ENCODE measurements at regions not wholly inside any gene's neighbourhood (a gene's known extent, or its start where the extent isn't known, plus 50 kb on each side); places are given as distances from the start of the nearest gene placed in this dataset.
"Not testable (repeated sequence)": the region's sequence is repeated elsewhere in the genome, so short reads cannot be mapped to it uniquely, and the experiment has no call there.

DNA sequence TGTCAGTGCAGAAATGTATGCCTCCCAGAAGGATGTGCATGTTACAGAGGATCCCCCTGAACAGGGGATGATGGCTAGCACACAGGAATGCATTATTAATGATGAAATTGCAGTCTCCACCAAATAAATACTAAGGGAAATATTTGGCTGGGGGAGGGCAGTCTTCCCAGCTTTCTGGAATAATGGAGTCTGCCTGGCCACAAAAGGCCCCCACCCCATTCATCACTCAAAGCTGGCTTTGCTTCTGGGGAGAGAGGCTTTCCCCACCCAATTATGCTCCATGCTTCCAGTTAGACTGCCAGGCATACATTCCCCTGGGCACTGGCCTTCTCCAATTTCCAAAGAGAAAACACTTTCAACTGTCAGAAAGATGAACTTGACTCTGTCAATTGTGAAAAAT lies 302.7 kb downstream of the SIPA1L2 start:
- intact Hi-C loops (cut with micrococcal nuclease): no loop called here

DNA sequence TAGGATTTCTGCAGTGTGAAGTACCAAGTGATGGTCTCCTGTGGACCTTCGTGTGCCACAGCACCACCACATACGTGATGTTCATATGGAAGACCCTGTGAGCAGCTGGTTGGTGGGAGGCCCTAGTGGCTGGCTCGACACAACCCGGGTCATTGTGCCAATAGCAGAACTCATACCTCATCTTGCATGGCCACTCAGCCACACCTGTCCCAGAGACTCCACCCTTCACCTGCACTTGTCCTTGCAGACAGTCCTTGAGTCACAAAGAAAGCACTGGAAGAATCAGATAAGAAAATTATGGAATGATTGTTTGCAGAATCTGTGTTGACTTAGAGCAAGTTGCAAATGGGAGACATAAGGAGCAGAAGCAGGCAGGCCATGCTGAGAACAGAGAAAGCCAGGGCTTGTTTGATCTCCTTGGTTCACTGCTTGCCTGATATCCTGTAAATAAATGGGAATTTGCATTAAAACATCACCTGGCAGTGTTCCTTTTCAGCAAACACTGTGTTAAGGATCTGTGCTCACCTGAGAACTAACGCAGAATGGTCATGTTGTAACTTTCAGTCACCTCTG lies 307.7 kb downstream of the SIPA1L2 start:
- intact Hi-C loops (cut with micrococcal nuclease): no loop called here

DNA sequence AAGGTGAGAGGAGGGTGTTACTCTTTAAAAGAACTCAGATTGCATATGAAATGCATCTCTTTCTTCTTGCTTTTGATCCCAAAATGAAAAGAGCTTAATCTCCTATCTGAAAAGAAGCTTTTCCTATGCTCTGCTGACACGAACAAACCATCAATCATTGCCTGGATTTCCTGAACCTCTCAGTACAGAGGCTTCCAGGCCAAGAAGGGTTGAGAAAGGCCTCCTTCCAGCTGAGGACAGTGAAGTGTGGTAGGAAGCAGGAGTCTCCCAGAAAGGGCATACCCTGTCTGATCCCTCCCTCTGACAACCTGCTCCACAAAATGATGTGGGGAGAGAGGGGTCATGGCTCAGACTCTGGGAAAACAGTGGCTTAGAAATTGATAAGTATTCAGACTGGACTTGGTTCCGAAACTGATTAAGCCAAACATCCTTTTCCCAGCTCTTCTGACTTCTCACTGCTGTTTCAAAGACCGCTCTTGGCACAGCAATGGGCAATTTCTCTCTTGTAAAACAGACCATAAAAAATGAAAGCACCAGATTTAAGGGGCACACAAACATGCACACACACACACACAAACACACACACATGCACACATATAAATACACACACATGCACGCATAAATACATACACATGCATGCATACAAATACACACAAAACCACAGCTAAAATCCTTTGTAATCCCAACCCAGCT lies 310.3 kb downstream of the SIPA1L2 start:
- intact Hi-C loops (cut with micrococcal nuclease): no loop called here

DNA sequence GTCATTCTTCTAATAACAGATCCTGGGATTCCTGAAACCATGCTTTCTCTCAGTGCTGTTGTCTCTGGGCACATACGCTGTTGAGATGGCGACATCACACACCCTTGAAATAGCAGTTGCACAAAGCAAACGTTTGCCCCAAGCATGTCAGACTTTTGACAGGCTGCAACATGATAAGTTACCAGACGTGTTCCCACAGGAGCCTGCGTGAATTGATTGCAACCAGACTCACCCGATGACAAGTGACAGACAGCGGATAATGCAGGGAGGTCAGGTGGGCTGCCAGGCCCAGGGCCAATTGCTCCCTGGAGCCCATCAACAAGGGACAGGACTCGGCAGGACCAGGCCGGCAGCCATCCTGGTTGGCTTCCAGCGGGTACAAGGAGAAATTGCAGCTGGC lies 310.9 kb downstream of the SIPA1L2 start:
- intact Hi-C loops (cut with micrococcal nuclease): no loop called here

DNA sequence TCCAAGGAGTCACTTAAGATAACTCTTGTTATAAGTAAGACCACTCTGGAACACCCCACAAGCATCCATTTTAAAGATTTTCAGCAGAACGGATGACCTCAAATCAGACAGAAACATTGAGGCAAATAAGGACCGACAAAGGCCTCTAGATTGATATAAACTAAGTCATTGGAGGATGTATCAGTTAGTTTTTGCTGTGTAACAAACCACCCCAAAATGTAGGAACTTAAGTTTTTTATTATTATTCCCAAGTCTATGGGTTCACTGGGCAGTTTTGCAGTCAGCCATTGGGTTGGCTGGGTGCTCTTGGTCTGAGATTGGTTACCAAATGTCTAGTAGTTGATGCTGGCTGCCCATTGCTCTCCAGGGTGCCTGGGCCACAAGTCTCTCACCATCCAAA lies 311.8 kb downstream of the SIPA1L2 start:
- intact Hi-C loops (cut with micrococcal nuclease): no loop called here

DNA sequence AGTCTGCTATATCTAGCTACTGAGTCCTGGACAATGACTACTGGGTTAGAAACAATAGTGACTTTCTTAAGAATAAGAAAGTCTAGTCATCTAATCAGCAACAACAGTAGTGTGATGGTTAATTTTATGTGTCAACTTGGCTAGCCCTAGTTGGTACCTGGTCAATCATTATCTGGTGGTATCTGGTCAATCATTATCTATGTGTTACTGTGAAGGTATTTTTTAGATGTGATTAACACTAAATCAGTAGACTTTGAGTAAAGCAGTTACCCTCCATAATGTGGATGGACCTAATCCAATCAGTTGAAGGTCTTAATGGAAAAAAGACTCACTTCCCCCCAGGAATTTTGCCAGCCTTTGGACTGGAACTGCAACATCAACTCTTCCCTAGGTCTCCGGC lies 312.6 kb downstream of the SIPA1L2 start:
- intact Hi-C loops (cut with micrococcal nuclease): no loop called here

DNA sequence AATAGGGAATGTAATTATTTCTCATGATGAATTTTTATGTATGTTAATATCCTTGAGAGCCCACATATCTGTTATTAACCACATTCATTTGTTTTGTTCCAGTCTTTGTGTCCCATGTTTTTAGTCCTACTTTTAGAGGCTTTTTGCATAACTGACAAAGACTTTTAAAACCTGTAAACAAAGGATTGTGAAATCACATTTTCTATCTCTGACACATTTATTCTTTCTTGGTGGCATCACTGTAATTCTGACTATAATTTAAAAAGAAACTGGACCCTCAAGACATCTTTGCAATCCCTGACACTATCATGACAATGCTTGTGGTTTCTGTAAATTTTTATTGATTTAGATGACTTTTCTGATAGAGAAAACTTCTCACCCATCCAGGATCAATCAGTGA lies 313.1 kb downstream of the SIPA1L2 start:
- intact Hi-C loops (cut with micrococcal nuclease): no loop called here

DNA sequence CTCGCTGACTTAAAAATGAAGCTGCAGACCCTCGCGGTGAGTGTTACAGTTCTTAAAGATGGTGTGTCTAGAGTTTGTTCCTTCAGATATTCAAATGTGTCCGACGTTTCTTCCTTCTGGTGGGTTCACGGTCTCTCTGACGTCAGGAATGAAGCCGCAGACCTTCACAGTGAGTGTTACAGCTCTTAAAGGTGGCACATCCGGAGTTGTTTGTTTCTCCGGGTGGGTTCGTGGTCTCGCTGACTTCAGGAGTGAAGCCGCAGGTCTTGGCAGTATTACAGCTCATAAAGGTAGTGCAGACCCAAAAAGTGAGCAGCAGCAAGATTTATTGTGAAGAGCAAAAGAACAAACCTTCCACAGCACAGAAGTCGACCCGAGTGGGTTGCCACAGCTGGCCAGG lies 316.1 kb downstream of the SIPA1L2 start:
- intact Hi-C loops (cut with micrococcal nuclease): not testable (repeated sequence)

DNA sequence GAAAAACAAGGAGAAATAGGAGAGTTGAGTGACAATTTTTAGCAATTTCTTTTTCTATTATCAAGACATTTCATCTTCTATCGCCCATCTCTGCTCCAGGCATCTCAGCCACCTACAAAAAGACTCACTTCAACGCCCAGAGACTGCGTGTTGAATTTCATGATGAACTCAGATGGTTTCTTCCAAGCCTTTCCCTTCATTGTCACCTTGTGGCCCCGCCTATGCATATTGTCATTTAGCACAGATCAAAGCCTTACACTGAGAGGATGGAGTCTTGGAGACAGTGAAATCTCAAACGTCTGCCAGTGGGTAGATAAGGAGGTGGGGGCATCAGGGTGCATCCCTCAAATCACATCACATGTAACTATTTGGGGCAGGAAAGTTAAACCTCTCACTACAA lies 319.4 kb downstream of the SIPA1L2 start:
- intact Hi-C loops (cut with micrococcal nuclease): no loop called here

DNA sequence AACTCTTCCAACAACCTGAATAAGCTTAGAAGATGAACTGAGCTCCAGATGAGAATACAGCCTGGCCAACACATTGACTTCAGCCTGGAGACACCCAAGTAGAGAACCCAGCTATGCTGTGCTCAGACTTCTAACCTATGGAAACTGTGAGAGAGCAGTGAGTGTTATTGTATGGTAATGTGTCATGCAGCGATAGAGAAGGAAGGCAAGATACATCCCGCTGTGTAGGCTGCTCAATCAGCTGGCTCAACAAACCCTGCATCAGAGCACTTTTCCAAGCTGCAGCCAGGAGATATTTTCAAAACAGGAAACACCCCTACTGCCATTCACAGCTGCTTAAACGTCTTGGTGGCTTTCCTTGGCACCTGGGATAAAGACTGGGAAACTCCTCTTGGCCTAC lies 321.3 kb downstream of the SIPA1L2 start:
- intact Hi-C loops (cut with micrococcal nuclease): no loop called here

DNA sequence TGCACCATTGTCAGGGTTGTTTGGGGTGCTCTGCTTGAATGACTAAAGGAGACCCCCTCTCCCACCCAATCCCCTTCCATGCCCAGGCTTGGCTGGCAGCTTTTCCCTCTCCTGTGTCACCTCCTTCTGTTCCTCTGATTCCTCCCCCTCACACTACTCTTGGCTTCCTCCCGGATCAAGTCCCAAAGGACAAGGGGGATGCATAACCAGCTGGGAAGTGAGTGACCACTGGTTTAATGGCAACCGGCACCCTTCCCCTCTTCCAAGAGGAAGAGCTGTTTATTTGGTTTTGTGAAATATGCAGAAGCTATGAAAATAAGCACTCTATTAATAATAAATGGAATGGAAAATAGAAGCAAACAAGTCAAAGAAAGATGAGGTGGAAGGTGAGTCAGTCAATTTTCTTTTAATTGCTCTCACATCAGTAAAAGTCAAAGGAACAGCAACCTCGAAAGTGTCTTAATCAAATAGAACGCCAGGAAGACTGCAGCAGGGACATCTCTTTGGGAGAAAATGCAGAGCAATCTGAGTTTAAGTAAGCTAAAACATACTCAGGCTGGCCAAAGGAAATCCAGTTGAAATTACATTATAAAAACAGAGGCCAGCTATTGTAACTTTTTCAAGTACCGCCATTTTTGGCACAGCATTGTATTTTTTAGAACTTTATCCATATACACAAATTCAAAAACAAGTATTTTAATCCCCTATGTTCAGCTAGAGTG lies 322.5 kb downstream of the SIPA1L2 start:
- intact Hi-C loops (cut with micrococcal nuclease): no loop called here

DNA sequence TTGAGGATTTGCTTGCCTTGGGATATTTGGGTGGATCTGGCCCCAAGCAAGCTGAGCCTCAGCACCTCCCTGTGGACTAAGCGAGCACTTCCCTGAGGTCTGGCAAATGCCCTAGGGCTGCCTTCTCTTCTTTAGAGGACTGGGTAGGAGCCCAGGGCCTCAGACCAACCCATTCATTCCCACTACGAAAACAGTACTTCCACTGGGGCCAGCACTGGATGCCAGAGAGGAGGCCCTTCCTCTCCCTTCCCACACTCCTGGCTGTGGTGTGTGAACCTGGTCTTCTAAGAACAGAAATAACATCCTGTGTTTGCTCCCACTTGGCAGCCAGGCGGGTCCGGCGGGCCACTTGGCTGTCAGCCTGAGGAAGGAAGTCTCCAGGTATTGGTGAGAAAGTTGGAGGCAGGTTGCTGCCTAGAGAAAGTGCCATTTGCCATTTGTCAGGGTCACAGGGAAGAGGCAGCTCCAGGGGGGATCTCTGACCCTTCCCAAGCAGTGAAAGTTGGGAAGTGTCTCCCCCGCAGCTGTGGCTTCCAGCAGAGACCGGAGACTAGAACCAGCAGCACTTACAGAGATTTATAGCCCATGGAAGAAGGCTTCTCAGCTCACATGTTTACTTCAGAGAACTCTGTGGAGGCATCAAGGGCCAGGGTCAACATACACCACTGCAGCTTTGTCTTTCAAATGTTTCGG lies 323.5 kb downstream of the SIPA1L2 start:
- intact Hi-C loops (cut with micrococcal nuclease): no loop called here

DNA sequence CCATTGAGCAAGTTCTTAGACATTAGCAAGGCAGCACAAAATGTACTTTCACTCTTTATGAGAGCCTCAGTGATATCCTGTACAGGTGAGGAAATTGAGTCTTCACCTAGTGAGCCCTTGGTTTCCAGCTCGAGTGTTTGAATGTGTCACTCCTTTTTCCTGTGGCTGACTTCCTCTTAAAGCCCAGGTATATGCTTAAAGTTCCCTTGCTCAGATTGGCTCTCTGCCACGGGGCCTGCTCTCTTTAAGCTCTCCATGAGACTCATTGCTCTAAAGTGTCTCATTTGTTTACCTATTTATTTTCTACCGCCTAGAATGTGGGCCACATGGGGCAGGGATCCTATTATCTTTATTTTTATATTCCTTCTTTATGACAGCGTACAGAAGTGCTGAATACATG lies 324.9 kb downstream of the SIPA1L2 start:
- intact Hi-C loops (cut with micrococcal nuclease): no loop called here

DNA sequence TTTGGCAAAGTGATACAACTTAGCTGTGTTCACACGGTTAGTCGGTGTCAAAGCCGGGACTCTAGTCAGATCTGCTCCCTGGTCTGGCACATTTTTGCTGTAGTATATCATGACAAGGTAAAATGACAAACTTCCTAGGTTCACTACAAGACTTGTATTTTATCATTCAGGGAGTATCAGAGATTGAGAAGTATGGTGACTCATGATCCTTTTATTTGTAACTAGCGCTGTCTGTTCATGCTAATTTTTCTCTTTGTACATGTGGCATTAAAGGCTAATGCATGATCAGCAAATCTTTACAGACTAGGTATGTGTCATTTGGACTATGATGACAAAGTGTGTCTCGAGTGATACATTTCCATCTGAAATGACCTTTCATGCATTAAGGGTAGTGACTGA lies 326.7 kb downstream of the SIPA1L2 start:
- intact Hi-C loops (cut with micrococcal nuclease): no loop called here

DNA sequence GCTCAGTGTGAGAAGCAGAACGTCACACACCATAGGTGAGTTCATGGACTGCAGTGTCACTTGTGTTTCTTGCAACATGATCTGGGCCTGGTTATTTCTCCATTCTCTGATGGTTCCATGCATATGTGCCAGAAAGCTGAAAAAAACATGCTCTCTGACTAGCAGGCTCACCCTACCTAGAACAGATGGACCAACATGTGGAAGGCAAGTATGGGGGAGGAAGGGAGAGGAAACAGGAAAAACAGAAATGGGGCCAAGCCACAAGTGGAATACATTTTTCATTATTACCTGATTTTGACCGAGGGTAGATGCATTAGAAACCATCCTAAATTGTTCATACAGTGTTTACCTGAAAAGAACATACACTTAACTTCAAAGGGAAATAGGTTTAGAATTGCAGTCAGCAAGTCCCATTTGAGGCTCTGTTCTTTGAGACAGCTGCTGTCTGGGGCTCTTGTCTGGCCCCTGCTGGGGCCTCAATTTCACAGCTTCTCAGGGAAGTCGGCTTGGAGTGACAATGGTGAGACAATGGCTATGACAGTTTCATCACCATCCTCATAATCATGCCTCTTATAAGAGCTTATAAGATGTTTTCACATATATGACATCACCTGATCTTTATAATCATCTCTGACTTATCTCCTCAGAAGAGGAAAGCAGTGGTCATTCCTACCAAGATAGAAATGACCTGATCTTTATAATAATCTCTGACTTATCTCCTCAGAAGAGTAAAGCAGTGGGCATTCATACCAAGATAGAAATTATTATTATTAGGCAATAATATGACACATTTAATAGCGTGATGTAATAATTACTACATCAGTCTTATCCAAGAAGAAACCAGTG lies 327.3 kb downstream of the SIPA1L2 start:
- intact Hi-C loops (cut with micrococcal nuclease): no loop called here

DNA sequence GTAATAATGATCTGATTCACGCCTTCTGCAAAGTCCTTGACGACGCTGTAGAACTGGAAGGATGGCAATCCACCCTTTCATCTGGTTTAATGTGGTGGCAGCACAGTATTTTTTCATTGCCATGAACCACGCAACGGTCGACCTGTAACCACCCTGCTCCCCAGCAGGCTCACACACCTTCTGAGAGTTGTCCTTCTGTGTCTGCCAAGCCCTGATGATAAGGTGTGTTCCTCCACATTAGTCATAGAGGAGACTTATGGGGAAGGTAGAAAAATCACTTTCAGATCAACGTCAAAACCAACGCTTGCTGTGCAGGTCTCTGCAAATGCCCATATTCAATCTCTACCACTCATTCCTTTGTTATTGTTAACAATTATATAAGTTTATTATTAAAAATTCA lies 328.7 kb downstream of the SIPA1L2 start:
- intact Hi-C loops (cut with micrococcal nuclease): no loop called here

DNA sequence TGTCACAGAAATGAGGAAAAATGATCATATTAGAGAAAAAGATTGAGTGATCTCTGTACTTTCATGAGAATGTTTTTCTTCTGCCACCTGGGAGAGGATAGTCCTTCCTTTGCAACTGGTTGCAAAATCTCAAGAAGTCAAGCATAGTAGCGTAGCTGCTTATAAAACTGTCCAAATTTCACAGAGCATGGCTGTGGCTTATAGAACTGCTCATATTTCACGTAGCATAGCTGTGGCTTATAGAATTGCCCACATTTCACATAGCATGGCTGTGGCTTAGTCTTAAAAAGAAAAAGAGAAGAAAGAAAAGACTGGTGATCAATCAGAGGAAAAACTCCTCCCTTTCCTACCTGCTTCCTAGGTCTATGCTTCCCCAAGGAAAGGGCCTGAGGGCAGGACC lies 329.5 kb downstream of the SIPA1L2 start:
- intact Hi-C loops (cut with micrococcal nuclease): no loop called here

DNA sequence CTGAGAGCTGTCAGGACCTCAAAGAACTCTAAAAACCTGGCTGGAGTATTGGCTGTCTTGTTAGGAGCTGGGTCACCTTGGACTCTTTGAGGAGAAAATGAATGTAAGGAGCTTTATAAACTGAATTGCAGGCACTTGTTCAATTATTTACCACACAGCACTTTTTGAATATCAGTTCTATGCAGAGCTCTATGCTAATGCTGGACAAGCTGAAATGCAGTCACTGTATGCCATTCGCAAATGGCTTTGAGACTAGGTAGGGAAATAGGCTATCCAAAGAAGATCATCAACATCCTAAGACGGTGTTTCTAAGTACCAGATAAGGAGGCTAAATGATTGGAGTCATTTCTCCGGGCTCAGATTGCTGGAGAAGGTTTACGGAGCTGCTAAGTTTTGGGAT lies 333.5 kb downstream of the SIPA1L2 start:
- intact Hi-C loops (cut with micrococcal nuclease): no loop called here

DNA sequence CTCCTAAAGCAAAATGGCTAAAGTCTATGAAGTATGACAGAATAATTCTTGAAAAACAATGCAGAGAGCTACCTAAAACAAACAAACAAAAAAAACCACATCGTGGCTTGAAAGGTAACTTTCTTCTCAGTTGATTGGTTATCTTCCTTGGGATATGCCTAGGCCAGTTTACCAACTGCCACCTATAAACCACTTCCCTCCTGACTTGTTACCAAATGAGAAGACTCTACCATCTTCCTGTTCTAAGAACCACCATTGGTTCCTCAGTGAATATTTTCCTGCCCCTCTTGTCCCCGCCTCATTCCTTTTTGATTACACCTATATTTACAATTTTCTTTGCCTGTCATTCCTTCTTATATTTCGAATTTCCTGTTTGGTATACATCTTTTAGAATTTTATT lies 336.6 kb downstream of the SIPA1L2 start:
- intact Hi-C loops (cut with micrococcal nuclease): no loop called here

DNA sequence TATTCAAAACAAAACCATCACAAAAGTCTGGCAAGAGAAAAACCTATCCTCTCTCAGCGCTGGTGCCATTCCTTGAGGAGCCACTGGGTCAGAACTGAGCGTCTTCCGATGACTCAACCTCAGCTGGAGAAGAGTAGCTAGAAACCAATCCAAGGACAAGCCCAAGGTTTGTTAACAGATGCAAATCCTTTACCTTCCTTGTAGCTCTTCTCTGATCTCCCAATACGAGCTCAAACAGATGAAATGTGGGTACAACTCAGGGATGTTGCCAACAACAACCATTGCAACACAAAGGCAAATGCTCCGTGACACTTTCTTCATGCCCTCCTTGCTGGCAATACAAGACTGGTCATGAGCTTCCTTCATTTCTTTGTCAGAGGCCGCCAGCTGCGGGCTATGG lies 337.1 kb downstream of the SIPA1L2 start:
- intact Hi-C loops (cut with micrococcal nuclease): no loop called here

DNA sequence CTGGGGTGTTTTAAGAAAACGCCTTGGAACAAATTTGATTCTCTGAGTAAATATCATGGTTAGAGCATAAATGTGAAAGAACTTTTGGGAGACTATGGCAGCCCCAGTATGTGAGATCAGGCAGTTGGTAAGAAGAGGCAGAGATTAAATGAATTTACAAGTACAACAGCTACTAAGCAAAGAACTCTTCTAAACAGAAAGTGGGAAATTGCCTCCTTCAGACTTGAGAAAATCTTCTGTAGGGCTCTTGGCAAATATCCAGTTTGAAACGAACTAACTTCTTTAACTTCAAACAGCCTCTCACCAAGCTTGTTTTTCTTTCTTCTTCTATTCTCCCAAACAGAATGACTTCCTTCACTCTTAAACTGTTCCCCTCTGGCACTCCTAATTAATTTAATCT lies 337.7 kb downstream of the SIPA1L2 start:
- intact Hi-C loops (cut with micrococcal nuclease): no loop called here
